IMR-90 (cell line): ENCODE measurements at regions not wholly inside any gene's neighbourhood (a gene's known extent, or its start where the extent isn't known, plus 50 kb on each side); places are given as distances from the start of the nearest gene placed in this dataset.

Source experiments
- BHLHE40 ChIP-seq: fragments of 150-350 bp; IDR thresholded peaks from 2 replicates; pipeline ENCODE4 v1.6.1; 2016; ENCODE audit warnings: mild to moderate bottlenecking, low read depth, low read length
- CTCF ChIP-seq: conservative IDR thresholded peaks from 2 replicates; pipeline ENCODE4 v1.5.1; 2012; ENCODE audit warnings: mild to moderate bottlenecking, low read depth, low read length, improper control_type of control experiment
- POLR2A ChIP-seq: IDR thresholded peaks from 2 replicates; pipeline ENCODE4 v1.6.1; 2012; ENCODE audit warnings: mild to moderate bottlenecking, low read depth, low read length
- RFX5 ChIP-seq: IDR thresholded peaks from 2 replicates; pipeline ENCODE4 v1.8.0; 2012; ENCODE audit warnings: low read depth, mild to moderate bottlenecking, low read length, moderate library complexity
- SMC3 ChIP-seq: fragments of 150-350 bp; IDR thresholded peaks from 2 replicates; pipeline ENCODE4 v1.6.1; 2016; ENCODE audit warnings: low read depth, mild to moderate bottlenecking, antibody characterized with exemption, low read length, moderate library complexity

GRCh38 chr5:27252911-27253310 lies 214.5 kb upstream of the CDH9 start:
- no peak for TF ChIP-seq CTCF
- TF ChIP-seq BHLHE40: no peak
- no peak for TF ChIP-seq POLR2A
- TF ChIP-seq SMC3: no peak
- TF ChIP-seq RFX5: no peak
